Muscle layer of duodenum (tissue), 2 donors: ENCODE measurements at regions not wholly inside any gene's neighbourhood (a gene's known extent, or its start where the extent isn't known, plus 50 kb on each side); places are given as distances from the start of the nearest gene placed in this dataset.

Source experiments
- H3K27ac ChIP-seq: one replicate; pipeline ENCODE4 v1.7.0; 2013; ENCODE audit warnings: mild to moderate bottlenecking, low read length
- H3K27me3 ChIP-seq: one replicate; pipeline ENCODE4 v1.7.0; 2013; ENCODE audit warnings: low read depth, mild to moderate bottlenecking, control low read depth, low read length
- H3K36me3 ChIP-seq, 2 donors: one replicate each; pipeline ENCODE4 v1.7.0; 2013; ENCODE audit warnings: low read length in 2 of 2, control low read depth in 1 of 2, mild to moderate bottlenecking in 1 of 2; ENCODE audit not compliant: insufficient read depth in 2 of 2, control insufficient read depth in 1 of 2
- H3K4me1 ChIP-seq, 2 donors: one replicate each; pipeline ENCODE4 v1.7.0; 2013; ENCODE audit warnings: low read length in 2 of 2, mild to moderate bottlenecking in 2 of 2, control low read depth in 1 of 2, moderate library complexity in 1 of 2; ENCODE audit not compliant: insufficient read depth in 2 of 2, control insufficient read depth in 1 of 2
- H3K4me3 ChIP-seq, 2 donors: one replicate each; pipeline ENCODE4 v1.7.0; 2013; ENCODE audit warnings: low read length in 2 of 2, low read depth in 1 of 2, mild to moderate bottlenecking in 1 of 2
- H3K9me3 ChIP-seq, 2 donors: one replicate each; pipeline ENCODE4 v1.7.0; 2013; ENCODE audit warnings: low read length in 2 of 2, control low read depth in 1 of 2, mild to moderate bottlenecking in 1 of 2; ENCODE audit not compliant: control insufficient read depth in 1 of 2
- donor health status: healthy.

DNA sequence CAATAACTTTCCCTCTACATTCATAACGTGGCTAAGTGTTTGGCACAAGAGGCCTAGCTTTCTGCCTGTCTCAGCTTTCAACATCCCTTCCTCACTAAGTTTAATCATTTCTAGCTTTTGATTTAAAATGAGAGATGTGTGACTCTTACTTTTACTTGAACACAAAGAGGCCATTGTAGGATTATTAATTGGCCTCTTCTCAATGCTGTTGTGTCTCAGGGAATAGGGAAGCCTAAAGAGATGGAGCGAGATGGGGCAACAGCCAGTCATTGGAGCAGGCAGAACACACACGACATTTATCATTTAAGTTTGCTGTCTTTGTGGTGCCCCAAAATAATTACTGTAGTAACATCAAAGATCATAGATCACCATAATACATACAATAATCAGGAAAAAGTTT is 167.1 kb upstream of the TRIM24 start:
- H3K4me1 ChIP-seq, result no peaks in the 10 kb centered on the region
- H3K4me3 ChIP-seq, result no peak overlapping the region
- H3K27ac ChIP-seq, result no peak overlapping the region
- H3K36me3 ChIP-seq, result no peaks in the 10 kb centered on the region
- no peaks in the 10 kb centered on the region for H3K27me3 ChIP-seq
- peaks cover 5% of the 10 kb centered on the region in 2 donors for H3K9me3 ChIP-seq

- H3K4me1 ChIP-seq, result no peaks in the 10 kb centered on the region
- no peaks in the 10 kb centered on the region for H3K27me3 ChIP-seq
- H3K4me3 ChIP-seq, result no peak overlapping the region
- H3K9me3 ChIP-seq, result peaks cover 0 to 2% of the 10 kb centered on the region in 2 donors
- no peak overlapping the region for H3K27ac ChIP-seq
- no peaks in the 10 kb centered on the region for H3K36me3 ChIP-seq
Observed at GRCh38 chr7:138295049-138295637, 164.9 kb upstream of the TRIM24 start.

GRCh38 chr7:138297526-138297925 is 162.5 kb upstream of the TRIM24 start:
- H3K27ac ChIP-seq, result no peak overlapping the region
- no peaks in the 10 kb centered on the region for H3K36me3 ChIP-seq
- H3K27me3 ChIP-seq, result no peaks in the 10 kb centered on the region
- no peaks in the 10 kb centered on the region for H3K9me3 ChIP-seq
- no peak overlapping the region for H3K4me3 ChIP-seq
- H3K4me1 ChIP-seq, result no peaks in the 10 kb centered on the region

- Histone ChIP-seq H3K27me3 (no peaks in the 10 kb centered on the region), H3K4me1 (no peaks in the 10 kb centered on the region), H3K36me3 (no peaks in the 10 kb centered on the region), H3K27ac (no peak overlapping the region), H3K4me3 (no peak overlapping the region), H3K9me3 (no peaks in the 10 kb centered on the region)
Observed at GRCh38 chr7:138299066-138299465, 161.0 kb upstream of the TRIM24 start.

GRCh38 chr7:138303230-138304070 is 156.6 kb upstream of the TRIM24 start:
- no peak overlapping the region for H3K27ac ChIP-seq
- no peak overlapping the region for H3K4me3 ChIP-seq
- no peaks in the 10 kb centered on the region for H3K4me1 ChIP-seq
- H3K9me3 ChIP-seq, result no peaks in the 10 kb centered on the region
- no peaks in the 10 kb centered on the region for H3K27me3 ChIP-seq
- H3K36me3 ChIP-seq, result no peaks in the 10 kb centered on the region

DNA sequence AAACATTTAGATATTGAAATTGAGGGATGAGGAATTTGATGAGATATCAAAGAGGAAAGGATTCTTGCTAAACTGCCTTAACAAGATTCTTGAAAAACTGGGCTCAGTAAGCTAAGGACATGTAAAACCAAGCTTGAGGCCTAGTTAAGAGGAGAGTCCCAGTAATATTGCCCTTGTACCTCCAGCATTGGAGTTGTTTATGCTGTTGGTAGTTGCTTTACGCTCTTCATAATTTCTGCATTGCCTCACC is 156.1 kb upstream of the TRIM24 start:
- no peaks in the 10 kb centered on the region for H3K27me3 ChIP-seq
- H3K36me3 ChIP-seq, result no peaks in the 10 kb centered on the region
- H3K4me3 ChIP-seq, result no peak overlapping the region
- H3K27ac ChIP-seq, result no peak overlapping the region
- no peaks in the 10 kb centered on the region for H3K9me3 ChIP-seq
- no peaks in the 10 kb centered on the region for H3K4me1 ChIP-seq

DNA sequence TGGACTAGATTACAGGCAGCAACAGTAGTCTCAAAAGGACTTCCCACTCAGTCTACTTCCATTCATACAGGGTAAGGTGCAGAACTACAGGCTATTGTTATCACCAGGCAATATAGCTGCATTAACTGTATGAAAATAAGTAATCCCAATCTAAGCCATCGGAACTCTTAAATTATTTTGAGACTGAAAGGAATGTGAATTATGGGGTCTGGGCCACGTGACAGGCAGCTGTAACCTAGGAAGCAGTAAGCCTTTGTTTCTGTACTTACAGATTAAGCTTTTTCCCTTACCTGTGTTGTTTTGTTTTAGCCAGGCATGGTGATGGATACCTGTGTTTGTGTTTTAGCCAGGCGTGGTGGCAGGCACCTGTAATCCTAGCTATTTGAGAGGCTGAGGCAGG is 152.4 kb upstream of the TRIM24 start:
- Histone ChIP-seq H3K4me1 (no peaks in the 10 kb centered on the region), H3K27ac (no peak overlapping the region), H3K27me3 (no peaks in the 10 kb centered on the region), H3K9me3 (no peaks in the 10 kb centered on the region), H3K4me3 (no peak overlapping the region), H3K36me3 (no peaks in the 10 kb centered on the region)

DNA sequence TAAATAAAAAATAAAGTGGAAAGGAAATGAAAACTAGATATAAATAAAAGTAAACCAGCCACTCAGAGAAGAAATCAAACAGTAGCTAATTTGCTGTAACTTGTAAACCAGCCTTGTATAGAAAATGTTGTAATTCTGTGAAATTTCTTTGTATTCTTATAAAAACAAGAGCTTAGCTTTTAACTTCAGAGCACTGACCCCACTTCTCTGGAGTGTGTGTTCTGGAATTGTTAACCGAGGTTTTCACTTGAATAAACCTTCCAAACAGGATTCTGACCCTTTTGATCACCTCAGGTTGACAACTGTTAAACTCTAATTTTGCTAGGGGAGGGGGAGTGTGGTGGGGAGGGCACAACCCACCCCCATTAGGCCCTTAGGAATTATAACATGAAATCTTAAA is 151.9 kb upstream of the TRIM24 start:
- Histone ChIP-seq H3K4me1 (no peaks in the 10 kb centered on the region), H3K9me3 (no peaks in the 10 kb centered on the region), H3K36me3 (no peaks in the 10 kb centered on the region), H3K4me3 (no peak overlapping the region), H3K27ac (no peak overlapping the region), H3K27me3 (no peaks in the 10 kb centered on the region)

DNA sequence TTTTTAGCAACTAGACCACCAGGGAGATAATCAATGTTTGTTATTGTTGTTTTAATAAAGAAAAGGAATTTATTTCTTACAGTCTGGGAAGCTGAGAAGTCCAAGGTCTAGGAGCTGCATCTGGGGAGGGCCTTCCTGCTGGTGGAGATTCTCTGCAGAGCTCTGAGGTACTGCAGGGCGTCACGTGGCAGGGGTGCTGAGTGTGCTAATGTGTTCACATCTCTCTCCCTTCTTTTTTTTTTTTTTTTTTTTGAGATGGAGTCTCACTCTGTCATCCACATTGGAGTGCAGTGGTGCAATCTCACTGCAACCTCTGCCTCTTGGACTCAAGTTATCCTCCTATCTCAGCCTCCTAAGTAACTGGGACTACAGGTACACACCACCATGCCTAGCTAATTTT is 150.9 kb upstream of the TRIM24 start:
- no peaks in the 10 kb centered on the region for H3K27me3 ChIP-seq
- H3K36me3 ChIP-seq, result no peaks in the 10 kb centered on the region
- no peaks in the 10 kb centered on the region for H3K4me1 ChIP-seq
- H3K4me3 ChIP-seq, result no peak overlapping the region
- no peak overlapping the region for H3K27ac ChIP-seq
- no peaks in the 10 kb centered on the region for H3K9me3 ChIP-seq

DNA sequence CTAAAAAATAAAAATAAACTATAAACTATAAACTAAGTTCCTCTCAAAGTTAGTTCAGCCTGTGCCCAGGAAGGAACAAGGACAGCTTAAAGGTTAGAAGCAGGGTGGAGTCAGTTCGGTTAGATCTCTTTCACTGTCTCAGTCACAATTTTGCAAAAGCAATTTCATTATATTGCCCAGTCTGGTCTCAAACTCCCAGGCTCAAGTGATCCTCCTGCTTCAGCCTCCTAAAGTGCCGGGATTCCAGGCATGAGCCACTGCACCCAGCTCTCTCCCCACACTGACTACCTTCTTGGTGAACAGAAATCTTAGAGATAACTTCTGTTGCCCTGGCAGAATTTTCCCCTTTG is 146.3 kb upstream of the TRIM24 start:
- Histone ChIP-seq H3K27me3 (no peaks in the 10 kb centered on the region), H3K36me3 (no peaks in the 10 kb centered on the region), H3K27ac (no peak overlapping the region), H3K9me3 (no peaks in the 10 kb centered on the region), H3K4me3 (no peak overlapping the region), H3K4me1 (no peaks in the 10 kb centered on the region)

- Histone ChIP-seq H3K4me3 (no peak overlapping the region), H3K27me3 (no peaks in the 10 kb centered on the region), H3K9me3 (peaks cover 0 to 1% of the 10 kb centered on the region in 2 donors), H3K36me3 (no peaks in the 10 kb centered on the region), H3K4me1 (no peaks in the 10 kb centered on the region), H3K27ac (no peak overlapping the region)
Observed at GRCh38 chr7:138316421-138317043, 143.5 kb upstream of the TRIM24 start.
